HG03060 (cell line): ENCODE measurements at regions not wholly inside any gene's neighbourhood (a gene's known extent, or its start where the extent isn't known, plus 50 kb on each side); places are given as distances from the start of the nearest gene placed in this dataset.

Experiments
- ATAC-seq: cut with Tn5 transposase; IDR thresholded peaks from one replicate; pipeline ENCODE4 v1.9.1; 2021; ENCODE audit warnings: low read depth, moderate number of reproducible peaks; ENCODE audit not compliant: unreplicated experiment

DNA sequence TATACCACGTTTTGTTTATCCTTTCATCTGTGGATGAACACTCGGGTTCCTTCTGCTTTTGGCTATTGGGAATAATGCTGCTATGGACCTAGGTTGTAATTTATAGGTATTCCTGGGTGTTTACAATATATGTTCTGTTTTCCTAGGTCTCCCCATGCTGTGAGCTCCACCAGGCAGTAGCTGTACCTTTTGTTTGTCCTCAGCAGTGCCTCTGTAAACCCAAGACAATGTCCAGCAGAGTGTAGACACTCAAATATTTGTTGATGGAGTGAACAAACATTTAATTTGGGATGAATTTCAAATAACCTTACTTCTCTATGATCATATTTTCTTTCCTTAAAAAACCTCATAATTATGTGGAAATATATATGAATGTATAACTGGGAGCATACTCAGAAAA is 259.5 kb upstream of the BOD1L1 start:
- no peak for ATAC-seq

DNA sequence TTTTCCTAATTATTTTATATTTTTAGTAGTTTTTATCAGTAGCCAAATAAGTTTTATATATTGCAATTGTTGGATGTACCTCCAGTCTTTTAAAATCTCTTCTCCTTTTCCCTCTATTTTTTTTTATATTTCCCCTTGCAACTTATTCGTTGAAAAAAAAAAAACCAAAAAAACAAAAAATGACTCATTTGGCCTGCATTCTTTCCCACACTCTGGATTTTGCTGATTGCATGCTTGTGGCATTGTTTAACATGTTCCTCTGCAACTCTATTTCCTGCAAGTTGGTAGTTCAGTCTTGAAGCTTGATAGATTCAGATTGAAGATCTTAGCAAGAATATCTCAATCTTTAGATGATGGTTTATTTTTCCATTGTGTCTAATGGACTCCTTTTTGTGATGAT is 260.6 kb upstream of the BOD1L1 start:
- no peak for ATAC-seq

- ATAC-seq: no peak
These were observed 264.0 kb upstream of the BOD1L1 start for GRCh38 chr4:13891544-13891939.

DNA sequence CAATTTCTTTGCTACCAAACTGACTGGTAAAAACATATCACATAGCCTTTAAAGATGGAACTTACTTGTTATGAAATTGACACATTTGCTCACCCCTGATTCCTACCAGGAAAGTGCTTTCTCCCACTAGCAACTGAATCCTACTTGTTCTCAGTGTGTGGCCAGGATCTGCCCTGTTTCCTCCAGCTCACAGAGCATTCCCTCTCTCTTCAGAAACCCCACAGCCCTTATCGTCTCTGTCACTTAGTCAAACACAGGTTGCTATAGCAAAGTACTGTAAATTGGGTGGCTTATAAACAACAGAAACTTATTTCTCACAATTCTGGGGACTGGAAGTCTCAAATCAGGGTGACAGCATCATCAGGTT is 265.2 kb upstream of the BOD1L1 start:
- no peak for ATAC-seq

- no peak for ATAC-seq
These were observed 265.7 kb upstream of the BOD1L1 start for GRCh38 chr4:13893211-13893610.

DNA sequence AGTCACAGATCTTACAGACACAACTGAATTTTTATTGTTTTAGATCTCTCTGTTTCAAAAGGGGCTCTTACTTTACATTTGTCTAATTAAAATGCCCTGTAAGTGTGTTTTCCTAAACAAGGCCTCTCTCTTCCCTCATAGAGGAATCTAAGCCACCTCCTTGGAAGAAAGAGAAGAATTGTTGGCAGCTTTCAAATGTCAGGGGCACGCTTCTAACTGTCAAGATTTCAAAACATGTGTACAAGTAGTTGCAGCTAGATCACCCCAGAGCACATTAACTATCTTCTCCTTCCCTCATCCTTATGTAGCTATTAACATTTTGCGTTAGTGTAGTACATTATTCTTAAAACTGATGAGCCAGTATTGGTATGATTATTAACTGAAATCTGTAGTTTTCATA is 266.5 kb upstream of the BOD1L1 start:
- ATAC-seq: no peak

DNA sequence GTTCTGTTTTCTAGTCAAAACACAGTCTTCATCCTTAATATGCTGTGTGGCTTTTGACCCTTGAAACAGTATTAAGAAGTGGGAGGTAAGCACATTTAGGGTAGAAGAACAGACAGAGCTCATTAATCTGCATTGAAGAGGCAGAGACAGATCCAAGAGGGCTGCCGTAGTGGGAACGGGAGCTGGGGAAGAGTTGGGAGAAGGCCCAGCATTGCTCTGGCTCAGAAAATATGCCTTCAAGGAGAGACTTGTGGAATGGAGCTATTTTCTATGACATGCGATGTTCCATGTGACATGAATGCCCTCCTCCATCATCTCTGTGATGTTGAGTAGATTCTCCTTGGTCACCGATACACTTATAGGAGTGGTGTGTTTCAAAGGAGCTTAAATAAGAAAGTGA is 273.3 kb upstream of the BOD1L1 start:
- ATAC-seq: no peak

DNA sequence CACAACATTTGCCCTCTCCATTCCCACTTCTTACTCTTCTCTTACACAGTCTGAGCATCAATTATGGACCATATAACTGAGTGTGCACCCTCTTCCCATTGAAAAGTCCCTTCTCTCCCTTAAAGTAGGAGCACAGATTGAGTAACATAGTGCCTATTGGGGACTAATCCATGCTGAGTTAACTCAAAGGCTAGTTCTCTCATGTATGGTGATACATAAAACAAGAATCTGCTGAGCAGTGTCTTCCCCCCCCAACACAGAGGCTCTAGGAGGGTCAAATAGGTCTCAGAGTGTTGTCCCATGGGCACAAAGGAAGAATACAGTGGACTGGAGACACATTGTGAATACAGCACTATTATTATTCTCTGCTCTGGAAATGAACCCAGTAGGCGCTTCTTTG is 274.6 kb upstream of the BOD1L1 start:
- ATAC-seq: no peak

GRCh38 chr4:13903061-13903460 is 275.5 kb upstream of the BOD1L1 start:
- no peak for ATAC-seq

DNA sequence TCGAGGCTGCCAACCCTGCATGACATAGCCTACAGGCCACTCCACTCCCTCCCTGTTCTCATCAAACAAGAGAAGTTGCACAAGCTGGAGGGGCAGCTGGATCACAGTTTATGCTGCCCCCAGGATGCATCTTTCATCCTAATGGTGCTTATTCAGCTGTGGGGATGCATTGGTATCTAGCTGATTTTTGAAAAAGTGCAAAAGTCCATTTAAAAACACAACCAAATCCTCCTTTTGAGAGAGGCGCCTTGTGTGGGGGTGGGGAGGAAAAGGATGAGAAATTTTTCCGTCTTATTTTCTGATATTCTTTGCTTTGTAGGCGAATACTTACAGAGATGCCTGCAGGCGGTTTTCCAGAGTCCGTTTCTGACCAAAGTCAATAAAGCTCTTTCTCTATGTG is 276.4 kb upstream of the BOD1L1 start:
- ATAC-seq: no peak

DNA sequence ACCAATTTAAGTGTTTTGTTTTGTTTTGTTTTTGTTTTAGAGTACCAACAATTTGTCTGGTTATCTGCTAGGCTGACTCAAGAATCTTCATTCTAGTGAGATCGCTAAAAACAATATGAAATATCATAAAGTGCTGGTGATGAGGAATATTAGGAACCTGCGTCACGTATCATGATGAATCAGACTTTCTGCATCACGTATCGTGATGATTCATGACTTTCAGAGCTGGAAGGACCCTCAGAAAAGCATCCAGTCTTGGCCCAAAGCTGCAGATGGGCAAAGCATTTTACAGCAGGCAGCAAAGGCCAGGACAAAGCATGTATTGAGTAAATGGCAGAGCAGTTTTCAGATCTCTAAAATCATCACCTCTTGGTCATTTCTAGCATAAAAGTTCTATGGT is 278.0 kb upstream of the BOD1L1 start:
- ATAC-seq: no peak

DNA sequence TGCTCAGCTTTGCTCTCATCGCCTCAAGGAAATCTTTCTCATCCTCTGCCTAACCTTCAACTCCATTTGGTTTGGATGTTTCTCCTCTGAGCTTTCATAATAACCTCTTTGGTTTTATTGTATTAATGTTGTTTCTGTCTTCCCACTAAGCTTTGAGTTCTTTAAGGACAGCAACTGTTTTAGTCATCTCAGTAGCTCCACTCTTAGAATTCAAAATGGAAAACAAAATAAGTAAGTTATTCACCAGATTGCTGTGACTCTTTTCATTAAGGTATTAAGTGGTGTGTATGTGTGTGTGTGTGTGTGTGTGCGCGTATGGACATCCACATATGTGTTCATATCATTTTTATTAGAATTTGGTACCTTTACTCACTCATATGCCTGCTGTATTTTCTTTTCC is 279.2 kb upstream of the BOD1L1 start:
- ATAC-seq: no peak

- ATAC-seq: no peak
These were observed 279.8 kb upstream of the BOD1L1 start for GRCh38 chr4:13907255-13907751.

DNA sequence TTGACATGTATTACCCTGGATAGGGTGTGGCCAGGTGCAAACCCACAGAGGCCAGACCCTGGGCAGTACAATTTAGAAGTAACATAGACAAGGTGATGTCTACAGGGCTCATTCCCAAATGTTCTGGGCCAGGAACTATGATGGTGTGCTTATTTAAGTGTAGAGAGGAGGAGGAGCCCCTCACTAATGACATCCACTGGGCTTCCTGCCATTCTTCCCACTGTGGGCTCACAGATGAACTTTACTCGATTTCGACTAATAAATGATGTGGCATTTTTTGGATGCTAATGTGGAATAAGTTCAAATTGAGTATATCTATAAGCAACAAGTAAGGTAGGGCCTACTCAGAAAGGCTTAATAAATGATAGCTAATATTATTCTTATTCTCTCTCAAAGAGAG is 280.9 kb upstream of the BOD1L1 start:
- ATAC-seq: no peak

DNA sequence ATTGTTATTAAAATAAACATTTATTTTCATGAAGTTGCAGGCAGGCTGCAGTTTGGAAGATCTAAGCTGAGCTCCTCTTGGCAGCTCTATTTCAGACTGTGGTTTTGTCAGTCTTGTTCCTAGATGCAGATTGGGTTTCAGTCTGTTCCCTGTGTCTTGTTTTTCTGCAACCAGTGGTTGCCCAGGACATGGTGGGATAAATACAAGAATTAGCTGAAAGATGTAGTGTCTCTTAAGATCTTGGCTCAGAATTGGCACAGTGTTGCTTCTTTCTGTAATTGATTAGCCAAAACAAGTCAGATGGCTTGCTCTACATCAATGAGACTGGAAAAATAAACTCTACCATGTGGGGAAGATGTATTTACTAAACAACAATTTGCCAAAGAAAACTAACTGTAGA is 283.0 kb upstream of the BOD1L1 start:
- ATAC-seq: no peak

- ATAC-seq: no peak
These were observed 283.7 kb upstream of the BOD1L1 start for GRCh38 chr4:13911256-13911655.

GRCh38 chr4:13912436-13912925 is 285.0 kb upstream of the BOD1L1 start:
- no peak for ATAC-seq

DNA sequence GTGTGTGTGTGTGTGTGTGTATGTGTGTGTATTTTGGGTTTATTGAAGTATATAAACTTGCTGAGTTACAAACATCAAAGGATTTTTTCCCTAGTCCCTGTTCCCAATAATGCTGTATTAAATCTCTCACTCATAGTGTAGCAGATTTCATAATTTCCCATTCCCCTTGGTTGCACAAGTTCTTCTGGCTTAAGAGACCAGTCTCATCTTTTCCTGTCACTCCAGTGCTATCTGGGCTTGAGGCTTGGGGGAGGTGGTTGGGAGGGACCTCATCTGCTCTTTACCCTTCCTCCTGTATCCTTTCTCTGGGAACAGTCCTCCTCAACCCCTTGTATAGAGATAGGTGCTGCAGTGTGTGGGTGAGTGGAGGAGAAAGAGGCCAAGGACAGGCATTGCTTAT is 285.4 kb upstream of the BOD1L1 start:
- ATAC-seq: no peak

GRCh38 chr4:13917015-13917414 is 289.5 kb upstream of the BOD1L1 start:
- ATAC-seq: no peak

DNA sequence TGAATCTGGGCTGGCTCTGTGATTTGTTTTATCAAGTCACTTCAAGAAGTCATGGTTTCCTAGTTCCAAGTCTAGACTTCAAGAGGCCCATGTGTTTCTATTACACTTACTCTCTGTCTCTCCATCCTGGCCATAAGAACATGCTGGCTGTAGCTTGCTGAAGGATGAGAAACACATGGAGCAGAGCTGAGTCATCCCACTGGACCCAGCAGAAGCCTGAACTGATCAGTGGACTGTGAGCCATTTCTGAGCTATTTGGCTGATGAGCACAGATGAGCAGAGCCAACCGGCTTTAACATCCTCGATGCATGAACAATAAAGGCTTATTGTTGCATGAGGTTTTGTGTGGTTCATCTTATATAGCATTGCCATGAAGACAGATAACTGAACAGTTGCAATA is 290.6 kb upstream of the BOD1L1 start:
- ATAC-seq: no peak

GRCh38 chr4:13918991-13919441 is 291.5 kb upstream of the BOD1L1 start:
- ATAC-seq: no peak

DNA sequence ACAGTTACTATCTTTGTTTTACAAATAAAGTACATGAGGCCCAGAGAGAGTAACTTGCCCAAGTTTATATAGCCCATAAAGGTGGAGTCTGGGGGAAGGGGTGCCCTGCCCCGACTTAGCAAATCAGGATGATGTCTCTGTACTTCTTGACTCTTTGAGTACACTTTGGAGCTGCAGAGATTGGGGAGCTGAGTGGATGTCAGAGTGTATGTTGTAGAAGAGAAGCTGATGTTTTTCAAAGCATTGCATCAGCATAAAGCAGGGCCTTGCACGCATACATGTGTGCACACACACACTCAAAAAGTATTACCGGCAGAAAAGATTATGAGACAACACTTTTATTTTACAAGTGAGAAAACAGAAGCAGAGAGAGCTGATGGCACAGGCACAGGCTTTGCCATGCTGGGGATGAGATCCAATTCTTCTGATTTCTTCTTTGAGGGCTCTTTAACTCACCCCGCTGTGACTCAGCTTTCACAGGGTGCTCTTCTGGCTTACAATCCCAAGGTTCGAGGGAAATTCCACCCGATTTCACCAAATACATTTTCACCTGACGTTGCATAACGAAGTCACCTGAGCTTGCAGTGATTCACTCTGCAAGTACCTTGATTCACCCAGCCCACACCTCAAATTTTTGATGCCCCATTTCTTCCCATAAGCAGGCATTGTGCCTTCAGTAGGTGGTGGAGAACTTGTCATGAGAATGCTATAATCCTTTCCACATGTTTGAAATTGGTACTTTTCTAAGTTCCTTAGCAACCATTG is 292.8 kb upstream of the BOD1L1 start:
- no peak for ATAC-seq

DNA sequence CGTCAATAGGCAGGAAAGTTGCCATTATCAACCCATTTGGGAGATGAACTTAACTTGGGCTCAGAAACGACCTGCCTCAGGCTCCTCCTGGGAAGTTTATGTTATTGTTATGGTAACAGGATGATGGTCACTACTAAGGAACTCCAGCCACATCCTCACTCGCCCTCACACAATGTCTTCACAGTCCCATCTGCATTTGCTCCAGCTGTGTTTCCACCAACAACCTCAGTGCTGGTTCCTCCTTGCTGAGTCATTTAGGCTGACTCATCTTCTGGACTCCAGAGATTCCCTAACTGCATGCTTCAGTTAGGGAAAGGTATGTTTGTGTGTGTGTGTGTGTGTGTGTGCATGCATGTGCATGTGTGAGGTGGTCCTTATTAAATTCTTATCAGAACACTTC is 293.4 kb upstream of the BOD1L1 start:
- no peak for ATAC-seq
